ENCODE measurements at regions not wholly inside any gene's neighbourhood (a gene's known extent, or its start where the extent isn't known, plus 50 kb on each side); places are given as distances from the start of the nearest gene placed in this dataset.

DNA sequence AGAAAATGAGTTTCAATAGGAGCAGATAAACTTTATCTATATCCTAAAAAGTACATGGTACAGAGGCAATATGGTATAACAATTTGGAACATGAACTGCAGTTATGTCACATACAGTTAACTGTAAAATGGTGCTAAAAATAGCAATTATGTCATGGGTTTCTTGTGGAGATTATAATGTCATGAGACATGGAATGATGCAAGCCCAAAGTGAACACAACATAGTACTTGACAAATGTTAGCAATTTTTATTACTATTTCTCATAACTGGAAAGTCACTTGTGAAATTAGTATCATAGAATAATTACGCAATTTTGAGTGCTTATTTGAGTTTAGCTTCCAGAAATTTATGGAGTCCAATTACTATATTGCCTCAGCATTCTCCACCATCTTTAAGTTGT lies 1263.4 kb downstream of the DSC3 start:
- no peak for TF ChIP-seq EZH2 (IDR thresholded peaks at IDR 0.05; ENCODE audit: borderline replicate concordance, low read depth, low read length, severe bottlenecking)
- TF ChIP-seq, protein P1, sequence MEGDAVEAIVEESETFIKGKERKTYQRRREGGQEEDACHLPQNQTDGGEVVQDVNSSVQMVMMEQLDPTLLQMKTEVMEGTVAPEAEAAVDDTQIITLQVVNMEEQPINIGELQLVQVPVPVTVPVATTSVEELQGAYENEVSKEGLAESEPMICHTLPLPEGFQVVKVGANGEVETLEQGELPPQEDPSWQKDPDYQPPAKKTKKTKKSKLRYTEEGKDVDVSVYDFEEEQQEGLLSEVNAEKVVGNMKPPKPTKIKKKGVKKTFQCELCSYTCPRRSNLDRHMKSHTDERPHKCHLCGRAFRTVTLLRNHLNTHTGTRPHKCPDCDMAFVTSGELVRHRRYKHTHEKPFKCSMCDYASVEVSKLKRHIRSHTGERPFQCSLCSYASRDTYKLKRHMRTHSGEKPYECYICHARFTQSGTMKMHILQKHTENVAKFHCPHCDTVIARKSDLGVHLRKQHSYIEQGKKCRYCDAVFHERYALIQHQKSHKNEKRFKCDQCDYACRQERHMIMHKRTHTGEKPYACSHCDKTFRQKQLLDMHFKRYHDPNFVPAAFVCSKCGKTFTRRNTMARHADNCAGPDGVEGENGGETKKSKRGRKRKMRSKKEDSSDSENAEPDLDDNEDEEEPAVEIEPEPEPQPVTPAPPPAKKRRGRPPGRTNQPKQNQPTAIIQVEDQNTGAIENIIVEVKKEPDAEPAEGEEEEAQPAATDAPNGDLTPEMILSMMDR (IDR thresholded peaks at IDR 0.05; ENCODE audit: borderline replicate concordance, extremely low read depth, low read length, poor library complexity, severe bottlenecking) = no peak
